Heart left ventricle (tissue), 16 donors: ENCODE measurements at regions not wholly inside any gene's neighbourhood (a gene's known extent, or its start where the extent isn't known, plus 50 kb on each side); places are given as distances from the start of the nearest gene placed in this dataset.
"Not testable (repeated sequence)": the region's sequence is repeated elsewhere in the genome, so short reads cannot be mapped to it uniquely, and the experiment has no call there.

Experiments used
- ATAC-seq, 4 donors: fragments of 200-7000 bp; cut with Tn5 transposase; one replicate each; pipeline ENCODE4 v1.9.1; 2020 to 2022; ENCODE audit warnings: moderate library complexity in 4 of 4, mild to moderate bottlenecking in 3 of 4, moderate number of reproducible peaks in 1 of 4
- DNase-seq, 5 donors: peaks; one replicate each; pipeline ENCODE4 v3.0.0-alpha.2; 2020
- H3K27ac ChIP-seq, 12 donors: fragments of 200-600 bp; sonication (generic) in 4 of 12; one replicate each; pipeline versions ENCODE4 v1.5.0 to v1.8.0; 2016 to 2022; ENCODE audit warnings: mild to moderate bottlenecking in 2 of 12
- H3K27me3 ChIP-seq, 9 donors: fragments of 200-600 bp; sonication (generic) in 2 of 9; one replicate each; pipeline versions ENCODE4 v1.5.1 to v1.8.0; 2016 to 2022; ENCODE audit warnings: mild to moderate bottlenecking in 3 of 9
- H3K36me3 ChIP-seq, 9 donors: fragments of 200-600 bp; sonication (generic) in 2 of 9; one replicate each; pipeline versions ENCODE4 v1.5.0 to v1.8.0; 2018 to 2022; ENCODE audit warnings: mild to moderate bottlenecking in 2 of 9
- H3K4me1 ChIP-seq, 12 donors: fragments of 200-600 bp; sonication (generic) in 4 of 12; one replicate each; pipeline versions ENCODE4 v1.5.0 to v1.8.0; 2016 to 2022; ENCODE audit warnings: mild to moderate bottlenecking in 3 of 12
- H3K4me3 ChIP-seq, 12 donors: fragments of 200-600 bp; sonication (generic) in 4 of 12; one replicate each; pipeline versions ENCODE4 v1.5.0 to v1.8.0; 2017 to 2022; ENCODE audit warnings: mild to moderate bottlenecking in 9 of 12, moderate library complexity in 4 of 12
- H3K9me3 ChIP-seq, 12 donors: fragments of 200-600 bp; sonication (generic) in 4 of 12; one replicate each; pipeline versions ENCODE4 v1.5.0 to v1.8.0; 2016 to 2022; ENCODE audit warnings: mild to moderate bottlenecking in 1 of 12
- WGBS, 4 donors: extraction: QIAGEN DNeasy Blood & Tissue Kit in 2 of 4; methylation state at CpG; one replicate each; pipeline versions ENCODE4 v1.1.5 to v1.1.7; 2013 to 2018; 5-methylcytosine and 5-hydroxymethylcytosine counted together
- intact Hi-C, 10 donors: fragments of 100-400 bp; cut with DNase I; formaldehyde crosslinking; loops; one replicate each; pipeline versions ENCODE4 v1.11.1 to v1.14.2; 2022
- donor health status: ischemic (EF 13 %, LVEDD 7.1; RV severe dilation, severe dysfunction).
- donor health status: healthy with polysubstance abuse.
- donor health status: DM: no; HTN: yes; CAD: no.
- donor health status: DM: no; HTN: no; CAD: no.
- donor health status: ischemic (EF 25% LVEDD 6.9; RV normal size, moderate dysfunction).
- donor health status: ischemic (EF 25% LVEDD 5.7; RV mildly dilated, moderate dysfunction).
- donor health status: healthy.
- donor health status: DM: yes; HTN: yes; CAD: no.
- donor health status: ischemic (EF 35%, LVEDD 5.7; RV mildly dilated, moderate dysfunction).
- donor health status: nonischemic (EF 11% LVEDD 7.7; RV severe dilation, severe dysfunction).
- donor health status: DM: yes; HTN: yes; CAD: no.
- donor health status: PGD.
- donor health status: ischemic (EF 29% LVEDD 5.4; RV normal size, mild dysfunction).
- donor health status: nonischemic (EF 23%, LVEDD 6.1; RV moderate dilation, normal function).

DNA sequence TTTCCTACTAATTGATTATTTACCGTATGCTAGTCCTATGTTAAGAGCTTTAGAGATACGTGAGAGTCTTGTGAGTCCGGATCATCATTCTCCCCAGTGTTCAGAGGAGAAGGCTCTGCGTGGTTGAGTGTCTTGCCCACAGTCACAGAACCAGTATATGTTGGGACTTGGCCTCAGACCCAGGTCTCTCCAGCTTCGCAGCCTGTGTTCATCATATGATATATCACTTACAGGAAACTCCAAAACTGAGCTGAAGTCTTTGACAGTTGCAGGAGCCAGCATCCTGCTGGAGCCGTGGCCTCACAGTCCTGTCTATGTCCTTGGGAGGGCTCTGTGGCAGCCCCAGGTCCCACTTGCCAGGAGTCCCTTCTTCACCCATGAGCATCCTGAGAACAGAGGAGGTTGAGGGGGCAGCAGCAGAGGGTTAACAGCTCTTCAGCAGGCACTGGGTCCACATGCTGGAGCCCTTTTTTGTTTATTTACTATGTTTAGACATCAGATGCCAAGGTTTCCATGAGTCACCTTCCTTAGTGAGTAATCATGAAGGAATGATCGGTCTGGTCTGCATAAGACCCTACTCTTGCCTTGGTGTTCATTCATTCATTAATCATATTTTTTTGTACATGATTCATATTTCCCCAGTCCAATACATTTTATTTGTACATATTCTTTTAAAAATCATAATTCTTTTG lies 230.6 kb downstream of the SPATA31A7 start:
- H3K36me3 ChIP-seq, ATAC-seq, DNase-seq, intact Hi-C loops, H3K4me1 ChIP-seq, H3K4me3 ChIP-seq, H3K27me3 ChIP-seq, H3K27ac ChIP-seq, H3K9me3 ChIP-seq: not testable (repeated sequence)
- no CpG with 5 or more reads among the region's 7 CpGs for WGBS, 4 donors

DNA sequence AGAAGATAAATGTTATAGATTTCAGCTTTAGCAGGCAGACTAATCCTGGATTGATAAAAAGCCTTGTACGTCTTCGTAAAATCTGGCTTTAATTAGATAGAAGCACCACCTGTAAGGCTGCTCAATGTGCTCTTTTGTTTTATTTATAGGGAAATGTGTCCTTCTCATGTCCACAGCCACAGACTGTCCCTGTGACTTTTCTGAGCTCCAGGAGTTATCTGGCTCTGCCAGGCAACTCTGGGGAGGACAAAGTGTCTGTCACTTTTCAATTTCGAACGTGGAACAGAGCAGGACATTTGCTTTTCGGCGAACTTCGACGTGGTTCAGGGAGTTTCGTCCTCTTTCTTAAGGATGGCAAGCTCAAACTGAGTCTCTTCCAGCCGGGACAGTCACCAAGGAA lies 257.4 kb downstream of the SPATA31A7 start:
- H3K36me3 ChIP-seq = not testable (repeated sequence)
- ATAC-seq = peak in 3 of 4 donors; percentile 50 to 81 (median 74)

GRCh38 chr9:61460860-61461259 lies 271.0 kb downstream of the SPATA31A7 start:
- H3K4me3 ChIP-seq, intact Hi-C loops, H3K9me3 ChIP-seq, H3K27ac ChIP-seq, H3K4me1 ChIP-seq, H3K36me3 ChIP-seq, DNase-seq, ATAC-seq, H3K27me3 ChIP-seq: not testable (repeated sequence)
- no CpG with 5 or more reads among the region's 3 CpGs for WGBS, 4 donors

More for the DNA sequence above, 257.4 kb downstream of the SPATA31A7 start:
- WGBS, 4 donors = no CpG with 5 or more reads among the region's 10 CpGs
- intact Hi-C loops, H3K27ac ChIP-seq, H3K4me1 ChIP-seq, H3K9me3 ChIP-seq, H3K27me3 ChIP-seq, H3K4me3 ChIP-seq, DNase-seq: not testable (repeated sequence)
